ENCODE measurements at regions not wholly inside any gene's neighbourhood (a gene's known extent, or its start where the extent isn't known, plus 50 kb on each side); places are given as distances from the start of the nearest gene placed in this dataset.

- no peaks in the 10 kb centered on the region for H3K36me3 ChIP-seq (replicated peaks)
- H3K4me3 ChIP-seq (ENCODE audit: low read depth, low read length), result no peak overlapping the region
- H3K27me3 ChIP-seq (replicated peaks), result no peaks in the 10 kb centered on the region
- no peak for DNase-seq
- no peak for TF ChIP-seq CTCF (IDR thresholded peaks at IDR 0.05; ENCODE audit: low read depth, low read length, missing control alignments)
- in situ Hi-C loops (cut with HindIII; ENCODE audit: low pct_ligation_motif_present, low sequenced_read_pairs), result no loop called here
- H3K27ac ChIP-seq, result no peak overlapping the region
Measured at GRCh38 chr11:96697466-96697865, 307.7 kb downstream of the JRKL start.

DNA sequence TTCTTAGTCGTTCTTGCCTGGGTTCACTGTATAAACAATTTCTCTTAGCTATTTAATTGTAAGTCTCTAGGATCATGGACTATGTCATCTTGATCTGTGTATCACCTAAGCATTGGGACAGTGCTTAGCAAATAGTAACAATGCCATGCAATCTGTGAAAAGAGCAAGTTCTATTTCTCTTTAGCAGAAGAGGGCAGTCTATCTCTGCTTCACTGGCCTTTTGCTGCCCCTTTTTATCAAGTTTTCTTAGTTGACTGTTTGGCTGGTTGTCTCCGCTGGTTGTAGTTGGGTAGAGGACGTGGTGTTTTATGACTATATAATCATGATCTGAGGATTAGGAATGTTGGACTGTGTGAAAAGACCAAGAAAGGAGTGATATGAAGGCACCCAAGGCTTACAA lies 315.0 kb downstream of the JRKL start:
- H3K36me3 ChIP-seq (replicated peaks), result no peaks in the 10 kb centered on the region
- peak; percentile 3 for TF ChIP-seq CTCF (IDR thresholded peaks at IDR 0.05; ENCODE audit: low read depth, low read length, missing control alignments)
- H3K27me3 ChIP-seq (replicated peaks), result no peaks in the 10 kb centered on the region
- no peak overlapping the region for H3K27ac ChIP-seq
- no peak for DNase-seq
- no peak overlapping the region for H3K4me3 ChIP-seq (ENCODE audit: low read depth, low read length)
- in situ Hi-C loops (cut with HindIII; ENCODE audit: low pct_ligation_motif_present, low sequenced_read_pairs), result no loop called here

DNA sequence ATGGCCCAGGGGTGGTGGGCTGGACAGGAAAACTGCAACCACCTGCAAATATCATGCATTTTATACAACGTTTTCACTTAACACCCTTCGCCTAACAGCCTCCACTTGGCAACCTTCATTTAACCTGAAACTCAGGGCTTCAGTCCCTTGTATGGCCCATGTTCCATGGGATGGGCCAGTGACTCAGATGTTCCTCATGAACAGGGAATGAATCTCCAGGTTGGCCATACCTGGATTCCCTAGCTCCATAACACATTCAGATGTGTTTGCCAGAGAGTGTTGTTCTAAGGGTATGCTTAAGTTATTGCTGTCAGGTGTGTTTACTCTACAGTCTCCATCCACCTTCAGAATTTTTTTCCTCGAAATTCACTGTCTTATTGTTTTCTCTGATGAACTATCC lies 316.9 kb downstream of the JRKL start:
- in situ Hi-C loops (cut with HindIII; ENCODE audit: low pct_ligation_motif_present, low sequenced_read_pairs), result no loop called here
- no peak overlapping the region for H3K4me3 ChIP-seq (ENCODE audit: low read depth, low read length)
- no peak for DNase-seq
- H3K27me3 ChIP-seq (replicated peaks), result no peaks in the 10 kb centered on the region
- no peak overlapping the region for H3K27ac ChIP-seq
- H3K36me3 ChIP-seq (replicated peaks), result no peaks in the 10 kb centered on the region
- TF ChIP-seq CTCF (IDR thresholded peaks at IDR 0.05; ENCODE audit: low read depth, low read length, missing control alignments), result no peak

DNA sequence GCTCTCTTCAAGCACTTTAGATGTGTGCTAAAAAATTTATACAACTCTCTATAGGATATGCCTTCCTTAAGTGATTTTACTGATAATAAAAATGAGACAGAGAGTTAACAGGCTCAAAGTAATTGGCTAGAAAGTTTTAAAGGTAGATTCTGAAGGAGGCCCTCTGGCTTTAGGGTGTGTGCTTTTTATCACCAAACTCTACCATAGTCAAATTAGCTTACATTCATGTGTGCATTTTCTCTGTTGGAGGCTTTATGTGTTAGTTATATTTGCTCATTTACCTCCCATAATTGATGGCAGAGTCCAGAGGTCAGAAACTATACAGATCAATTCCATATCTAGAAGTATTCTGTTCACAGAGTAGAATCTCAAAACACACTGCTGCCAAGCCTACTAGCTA lies 317.5 kb downstream of the JRKL start:
- H3K36me3 ChIP-seq (replicated peaks), result no peaks in the 10 kb centered on the region
- in situ Hi-C loops (cut with HindIII; ENCODE audit: low pct_ligation_motif_present, low sequenced_read_pairs), result no loop called here
- no peak for DNase-seq
- TF ChIP-seq CTCF (IDR thresholded peaks at IDR 0.05; ENCODE audit: low read depth, low read length, missing control alignments), result no peak
- no peaks in the 10 kb centered on the region for H3K27me3 ChIP-seq (replicated peaks)
- no peak overlapping the region for H3K4me3 ChIP-seq (ENCODE audit: low read depth, low read length)
- no peak overlapping the region for H3K27ac ChIP-seq

DNA sequence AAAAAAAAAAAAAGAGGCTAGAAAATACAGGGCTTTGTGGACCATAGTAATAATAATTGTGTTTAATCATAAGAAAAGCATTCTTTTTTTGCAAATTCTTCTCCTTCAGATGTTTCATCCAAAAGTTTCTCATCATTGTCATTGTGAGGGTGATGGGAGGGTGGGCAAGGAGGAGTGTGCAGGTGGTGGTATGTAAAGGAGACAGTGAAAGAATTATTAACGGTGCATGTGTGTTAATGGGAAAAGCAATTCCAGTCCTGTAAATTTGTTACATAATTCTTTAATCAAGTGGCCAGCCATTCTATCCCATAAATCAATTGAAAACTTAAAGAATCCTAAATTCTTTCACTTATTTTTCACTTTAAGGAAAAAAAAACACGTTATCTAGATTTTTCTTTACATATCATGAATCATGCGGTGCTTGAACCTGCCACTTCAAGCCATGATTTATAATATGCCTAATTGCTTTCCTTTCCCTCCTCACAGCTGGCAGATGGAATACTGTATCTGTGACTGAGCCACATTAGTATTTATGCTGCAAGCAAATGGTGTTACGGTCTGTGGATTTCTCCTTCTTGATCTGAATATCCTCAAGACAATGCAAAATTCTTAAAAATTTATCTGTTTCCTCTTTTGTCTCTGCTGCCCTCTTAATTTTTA lies 318.5 kb downstream of the JRKL start:
- H3K4me3 ChIP-seq (ENCODE audit: low read depth, low read length), result no peak overlapping the region
- no peaks in the 10 kb centered on the region for H3K27me3 ChIP-seq (replicated peaks)
- DNase-seq, result no peak
- no peaks in the 10 kb centered on the region for H3K36me3 ChIP-seq (replicated peaks)
- no peak for TF ChIP-seq CTCF (IDR thresholded peaks at IDR 0.05; ENCODE audit: low read depth, low read length, missing control alignments)
- in situ Hi-C loops (cut with HindIII; ENCODE audit: low pct_ligation_motif_present, low sequenced_read_pairs), result no loop called here
- no peak overlapping the region for H3K27ac ChIP-seq

DNA sequence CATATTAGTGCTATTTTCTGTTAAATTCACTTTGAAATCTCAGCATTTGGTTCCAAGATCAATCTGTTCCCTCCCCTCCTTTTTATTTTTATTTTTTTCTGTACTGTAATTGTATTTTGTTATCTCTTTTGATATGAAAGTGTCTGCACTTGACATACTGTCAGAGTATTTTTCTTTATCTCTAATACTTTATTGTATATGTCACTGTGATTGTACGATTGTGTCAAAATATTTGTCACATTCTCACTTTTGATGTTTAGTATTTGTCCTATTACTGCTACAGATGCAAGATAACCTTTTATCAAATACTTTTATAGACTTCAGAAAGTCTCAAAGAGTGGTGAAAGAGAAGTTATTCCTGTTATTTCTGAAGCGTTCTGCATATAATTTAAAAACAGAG lies 323.5 kb downstream of the JRKL start:
- Histone ChIP-seq H3K27ac (no peak overlapping the region), H3K27me3 (replicated peaks) (no peaks in the 10 kb centered on the region), H3K4me3 (ENCODE audit: low read depth, low read length) (no peak overlapping the region), H3K36me3 (replicated peaks) (no peaks in the 10 kb centered on the region)
- no peak for DNase-seq
- in situ Hi-C loops (cut with HindIII; ENCODE audit: low pct_ligation_motif_present, low sequenced_read_pairs), result no loop called here
- TF ChIP-seq CTCF (IDR thresholded peaks at IDR 0.05; ENCODE audit: low read depth, low read length, missing control alignments), result no peak

Data from brain microvascular endothelial cell (primary cell).